OCI-LY7 (cell line): ENCODE measurements at regions not wholly inside any gene's neighbourhood (a gene's known extent, or its start where the extent isn't known, plus 50 kb on each side); places are given as distances from the start of the nearest gene placed in this dataset.

ENCODE experiments used
- BruUV-seq: library from RNA; stranded (reverse); fragments of 400-500 nt; replicated peaks from 2 replicates; lab custom pipeline; 2021; lab: Mats Ljungman, UMichigan
- CTCF ChIA-PET: fragments of 300-600 bp; sonication (Branson Sonifier 250); formaldehyde crosslinking; loops from one replicate; lab custom pipeline; 2022; ENCODE audit warnings: antibody characterized with exemption; ENCODE audit not compliant: unreplicated experiment; lab: Charles Lee
- POLR2A ChIA-PET: fragments of 300-600 bp; sonication (Branson Sonifier 250); formaldehyde crosslinking; loops from one replicate; lab custom pipeline; 2022; ENCODE audit warnings: antibody characterized with exemption; lab: Charles Lee
- DNase-seq: peaks from one replicate; pipeline ENCODE4 v3.0.0-alpha.2; 2015; ENCODE audit warnings: low spot score
- H2AFZ ChIP-seq: fragments of 200-600 bp; sonication (generic), shearing (Covaris generic); 2 replicates; pipeline ENCODE4 v1.6.1; 2014; ENCODE audit warnings: mild to moderate bottlenecking, antibody characterized with exemption, low read length, moderate library complexity
- H3K27ac ChIP-seq: fragments of 200-600 bp; sonication (generic); 2 replicates; pipeline ENCODE4 v1.5.1; 2014; ENCODE audit warnings: mixed run types, low read depth, mild to moderate bottlenecking, moderate library complexity, low read length, inconsistent platforms; ENCODE audit not compliant: poor library complexity, severe bottlenecking
- H3K36me3 ChIP-seq: fragments of 200-600 bp; sonication (generic); 2 replicates; pipeline ENCODE4 v1.6.1; 2014; ENCODE audit warnings: mild to moderate bottlenecking, antibody characterized with exemption, low read length, moderate library complexity, mixed read lengths; ENCODE audit not compliant: insufficient read depth
- H3K4me1 ChIP-seq: fragments of 200-600 bp; sonication (generic); 2 replicates; pipeline ENCODE4 v1.5.1; 2014; ENCODE audit warnings: mild to moderate bottlenecking, low read length; ENCODE audit not compliant: insufficient read depth, poor library complexity, severe bottlenecking
- H3K4me2 ChIP-seq: fragments of 200-600 bp; sonication (generic); 2 replicates; pipeline ENCODE4 v1.6.1; 2014; ENCODE audit warnings: mild to moderate bottlenecking, low read length
- H3K4me3 ChIP-seq: fragments of 200-600 bp; sonication (generic); 2 replicates; pipeline ENCODE4 v1.5.1; 2014; ENCODE audit warnings: mild to moderate bottlenecking, low read depth, low read length; ENCODE audit not compliant: poor library complexity, severe bottlenecking
- H3K79me2 ChIP-seq: fragments of 200-600 bp; sonication (generic); 2 replicates; pipeline ENCODE4 v1.6.1; 2016; ENCODE audit warnings: low read depth, mild to moderate bottlenecking, low read length, moderate library complexity, mixed read lengths; ENCODE audit not compliant: insufficient read depth
- H3K9me2 ChIP-seq: fragments of 200-600 bp; sonication (generic); 2 replicates; pipeline ENCODE4 v1.6.1; 2016; ENCODE audit warnings: mild to moderate bottlenecking, low read length, mixed read lengths; ENCODE audit not compliant: insufficient read depth
- H3K9me3 ChIP-seq: fragments of 200-600 bp; sonication (generic); 2 replicates; pipeline ENCODE4 v1.6.1; 2014; ENCODE audit warnings: mild to moderate bottlenecking, mixed run types, low read length, mixed read lengths
- H4K20me1 ChIP-seq: fragments of 200-600 bp; sonication (generic); 2 replicates; pipeline ENCODE4 v1.6.1; 2014; ENCODE audit warnings: mild to moderate bottlenecking, antibody characterized with exemption, low read length, moderate library complexity, mixed read lengths; ENCODE audit not compliant: insufficient read depth
- EZH2phosphoT487 ChIP-seq: fragments of 200-600 bp; sonication (generic); IDR thresholded peaks from 2 replicates; pipeline ENCODE4 v1.6.1; 2018; ENCODE audit warnings: low read depth, borderline replicate concordance, mild to moderate bottlenecking, mixed run types, antibody characterized with exemption, low read length, moderate library complexity, mixed read lengths
- intact Hi-C: fragments of 100-400 bp; cut with micrococcal nuclease; formaldehyde crosslinking; loops from one replicate; pipeline ENCODE4 v1.10.0; 2022; ENCODE audit not compliant: unreplicated experiment
- TF ChIP-seq, protein P1 (sequence below): fragments of 200-600 bp; sonication (generic); conservative IDR thresholded peaks from 2 replicates; pipeline ENCODE4 v1.5.1; 2014; ENCODE audit warnings: mild to moderate bottlenecking, antibody characterized with exemption, low read length, moderate library complexity, mixed read lengths

DNA sequence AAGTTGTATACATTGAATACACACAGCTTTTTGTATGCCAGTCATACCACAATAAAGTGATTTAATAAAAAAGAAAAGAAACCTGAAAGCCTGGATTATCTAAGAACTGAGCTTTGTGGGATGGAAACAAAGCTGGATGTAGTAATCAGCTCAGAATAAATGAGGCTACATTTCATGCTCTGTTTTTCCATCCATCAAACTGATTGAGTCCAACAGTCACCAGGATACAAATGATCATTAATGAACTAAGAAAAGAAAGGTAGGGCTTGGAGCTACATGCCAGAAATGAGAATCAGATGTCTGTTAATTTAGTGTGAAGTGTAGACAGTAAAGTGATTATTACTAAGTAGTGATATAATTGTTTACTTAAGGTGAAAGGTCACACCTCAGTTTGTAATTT, 109.8 kb upstream of the TARS1 start:
- no peaks in the 10 kb centered on the region for H3K79me2 ChIP-seq
- H3K36me3 ChIP-seq: peaks cover 20% of the 10 kb centered on the region
- no peaks in the 10 kb centered on the region for H3K9me2 ChIP-seq
- CTCF ChIA-PET: no interaction called here
- H2AFZ ChIP-seq: peak overlapping the region; percentile 62; the same call in 1 of the 2 replicates
- POLR2A ChIA-PET: interaction anchor here (0.7 to 0.8 kb wide), 2 partner anchors 9 to 17 kb away, joined by 3 read pairs; no protein-coding TSS in a partner anchor
- TF ChIP-seq EZH2phosphoT487: no peak
- TF ChIP-seq, protein P1, sequence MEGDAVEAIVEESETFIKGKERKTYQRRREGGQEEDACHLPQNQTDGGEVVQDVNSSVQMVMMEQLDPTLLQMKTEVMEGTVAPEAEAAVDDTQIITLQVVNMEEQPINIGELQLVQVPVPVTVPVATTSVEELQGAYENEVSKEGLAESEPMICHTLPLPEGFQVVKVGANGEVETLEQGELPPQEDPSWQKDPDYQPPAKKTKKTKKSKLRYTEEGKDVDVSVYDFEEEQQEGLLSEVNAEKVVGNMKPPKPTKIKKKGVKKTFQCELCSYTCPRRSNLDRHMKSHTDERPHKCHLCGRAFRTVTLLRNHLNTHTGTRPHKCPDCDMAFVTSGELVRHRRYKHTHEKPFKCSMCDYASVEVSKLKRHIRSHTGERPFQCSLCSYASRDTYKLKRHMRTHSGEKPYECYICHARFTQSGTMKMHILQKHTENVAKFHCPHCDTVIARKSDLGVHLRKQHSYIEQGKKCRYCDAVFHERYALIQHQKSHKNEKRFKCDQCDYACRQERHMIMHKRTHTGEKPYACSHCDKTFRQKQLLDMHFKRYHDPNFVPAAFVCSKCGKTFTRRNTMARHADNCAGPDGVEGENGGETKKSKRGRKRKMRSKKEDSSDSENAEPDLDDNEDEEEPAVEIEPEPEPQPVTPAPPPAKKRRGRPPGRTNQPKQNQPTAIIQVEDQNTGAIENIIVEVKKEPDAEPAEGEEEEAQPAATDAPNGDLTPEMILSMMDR: no peak
- DNase-seq: no peak
- H3K4me2 ChIP-seq: peak overlapping the region; percentile 54
- H3K9me3 ChIP-seq: peaks cover 21% of the 10 kb centered on the region; the same call in 1 of the 2 replicates
- BruUV-seq: no TSS peak
- H3K27ac ChIP-seq: peak overlapping the region; percentile 100
- intact Hi-C loops: no loop called here
- H4K20me1 ChIP-seq: no peaks in the 10 kb centered on the region
- H3K4me1 ChIP-seq: peaks cover 77% of the 10 kb centered on the region
- H3K4me3 ChIP-seq: no peak overlapping the region

GRCh38 chr5:33332804-33333203, 108.0 kb upstream of the TARS1 start:
- TF ChIP-seq, protein P1: no peak
- no peak for TF ChIP-seq EZH2phosphoT487
- Histone ChIP-seq H3K4me2 (peak overlapping the region; percentile 54), H3K9me2 (no peaks in the 10 kb centered on the region), H3K79me2 (no peaks in the 10 kb centered on the region), H3K4me3 (no peak overlapping the region), H3K27ac (peak overlapping the region; percentile 100), H4K20me1 (no peaks in the 10 kb centered on the region), H3K4me1 (peaks cover 92% of the 10 kb centered on the region), H2AFZ (peak overlapping the region; percentile 33; the same call in 1 of the 2 replicates), H3K9me3 (peaks cover 25% of the 10 kb centered on the region), H3K36me3 (peaks cover 34% of the 10 kb centered on the region)
- ChIA-PET CTCF (no interaction called here), POLR2A (interaction anchor here (2.0 kb wide), 1 partner anchor 12 kb away, joined by 7 read pairs; no protein-coding TSS in a partner anchor)
- no TSS peak for BruUV-seq
- DNase-seq: peak; percentile 92
- intact Hi-C loops: no loop called here

GRCh38 chr5:33334829-33335228, 105.9 kb upstream of the TARS1 start:
- intact Hi-C loops: no loop called here
- no TSS peak for BruUV-seq
- Histone ChIP-seq H3K79me2 (no peaks in the 10 kb centered on the region), H4K20me1 (no peaks in the 10 kb centered on the region), H3K4me2 (no peak overlapping the region), H3K4me1 (peaks cover 94% of the 10 kb centered on the region), H3K4me3 (peak overlapping the region; percentile 3), H2AFZ (peak overlapping the region; percentile 33; the same call in 1 of the 2 replicates), H3K9me3 (peaks cover 25% of the 10 kb centered on the region), H3K27ac (peak overlapping the region; percentile 100), H3K9me2 (no peaks in the 10 kb centered on the region), H3K36me3 (peaks cover 34% of the 10 kb centered on the region)
- no peak for DNase-seq
- ChIA-PET CTCF (no interaction called here), POLR2A (no interaction called here)
- TF ChIP-seq, protein P1: no peak
- TF ChIP-seq EZH2phosphoT487: no peak
